Endothelial cell of umbilical vein (primary cell): ENCODE measurements at regions not wholly inside any gene's neighbourhood (a gene's known extent, or its start where the extent isn't known, plus 50 kb on each side); places are given as distances from the start of the nearest gene placed in this dataset.

Experiments used
- BruUV-seq: library from RNA; stranded (reverse); fragments of 400-500 nt; replicated peaks from 2 replicates; lab custom pipeline; 2021; lab: Mats Ljungman, UMichigan
- CTCF ChIA-PET: fragments of 300-600, 350-600 bp; sonication (Branson Sonifier 250); formaldehyde crosslinking; loops from one replicate; lab custom pipeline; 2021; ENCODE audit warnings: antibody characterized with exemption, inconsistent platforms; lab: Charles Lee
- POLR2A ChIA-PET: fragments of 300-600, 350-600 bp; sonication (Branson Sonifier 250); formaldehyde crosslinking; loops from one replicate; lab custom pipeline; 2021; ENCODE audit warnings: antibody characterized with exemption, inconsistent platforms; lab: Charles Lee
- DNase-seq: peaks from one replicate; pipeline ENCODE4 v3.0.0-alpha.2; 2011; ENCODE audit warnings: low read depth, low spot score
- FAIRE-seq: peaks from 2 replicates; lab custom pipeline; 2011; peaks lifted over from hg19 to GRCh38; lab: Jason Lieb, UNC
- H2AFZ ChIP-seq: 2 replicates; pipeline ENCODE4 v1.6.0; 2012; ENCODE audit warnings: low read depth, low read length, control low read depth, inconsistent platforms
- H3K27ac ChIP-seq: 2 replicates; pipeline ENCODE4 v1.5.1; 2011; ENCODE audit warnings: low read depth, mild to moderate bottlenecking, control low read depth, low read length, moderate library complexity; ENCODE audit not compliant: insufficient read depth
- H3K27me3 ChIP-seq, 2 experiments: 2 replicates each; pipeline versions ENCODE4 v1.6.0 to v1.6.1; 2011; ENCODE audit warnings: low read length in 2 of 2, mixed read lengths in 1 of 2; ENCODE audit not compliant: control insufficient read depth in 2 of 2, insufficient read depth in 2 of 2
- H3K36me3 ChIP-seq, 2 experiments: 2 replicates in 1 of 2; 3 replicates in 1 of 2; pipeline ENCODE4 v1.5.1; 2011; ENCODE audit warnings: low read length in 2 of 2, mild to moderate bottlenecking in 1 of 2, moderate library complexity in 1 of 2; ENCODE audit not compliant: control insufficient read depth in 2 of 2, insufficient read depth in 2 of 2; ENCODE audit errors: extremely low read depth in 1 of 2
- H3K4me1 ChIP-seq: 3 replicates; pipeline ENCODE4 v1.5.1; 2011; ENCODE audit warnings: mild to moderate bottlenecking, low read length; ENCODE audit not compliant: control insufficient read depth, insufficient read depth; ENCODE audit errors: extremely low read depth
- H3K4me2 ChIP-seq: 2 replicates; pipeline ENCODE4 v1.6.1; 2011; ENCODE audit warnings: low read length, control low read depth, mixed read lengths; ENCODE audit not compliant: insufficient read depth
- H3K4me3 ChIP-seq, 3 experiments: fragments of 200-600 bp in 1 of 3; sonication (generic), shearing (Covaris generic) in 1 of 3; replicated peaks in 1 of 3; 2 replicates each; pipeline ENCODE4 v1.5.1; 2011 to 2016; ENCODE audit warnings: control low read depth in 3 of 3, low read length in 3 of 3, mild to moderate bottlenecking in 2 of 3, inconsistent platforms in 1 of 3, low read depth in 1 of 3, moderate library complexity in 1 of 3; ENCODE audit not compliant: insufficient read depth in 1 of 3
- H3K79me2 ChIP-seq: 2 replicates; pipeline ENCODE4 v1.6.0; 2012; ENCODE audit warnings: low read length, inconsistent platforms; ENCODE audit not compliant: control insufficient read depth, insufficient read depth
- H3K9ac ChIP-seq: replicated peaks from 2 replicates; pipeline ENCODE3; 2011; ENCODE audit warnings: low read length, control low read depth; ENCODE audit not compliant: insufficient read depth; ENCODE audit errors: extremely low read depth
- H3K9me1 ChIP-seq: replicated peaks from 3 replicates; pipeline ENCODE4 v1.6.0; 2011; ENCODE audit warnings: mild to moderate bottlenecking, low read length; ENCODE audit not compliant: control insufficient read depth, insufficient read depth; ENCODE audit errors: extremely low read depth
- H3K9me3 ChIP-seq: replicated peaks from 2 replicates; pipeline ENCODE4 v1.5.1; 2012; ENCODE audit warnings: low read length, inconsistent platforms; ENCODE audit not compliant: control insufficient read depth, insufficient read depth
- H4K20me1 ChIP-seq: replicated peaks from 2 replicates; pipeline ENCODE3; 2011; ENCODE audit warnings: mild to moderate bottlenecking, low read length; ENCODE audit not compliant: control insufficient read depth, insufficient read depth; ENCODE audit errors: extremely low read depth
- CTCF ChIP-seq, 2 donors: IDR thresholded peaks; 1 replicate in 1 of 2; 2 replicates in 1 of 2; pipeline ENCODE4 v1.5.1; 2011; ENCODE audit warnings: low read length in 2 of 2, mild to moderate bottlenecking in 2 of 2, moderate library complexity in 2 of 2, control low read depth in 1 of 2, inconsistent platforms in 1 of 2, low read depth in 1 of 2; ENCODE audit not compliant: insufficient read depth in 1 of 2; ENCODE audit errors: extremely low read depth in 1 of 2
- EZH2 ChIP-seq: IDR thresholded peaks from 2 replicates; pipeline ENCODE4 v1.6.1; 2012; ENCODE audit warnings: borderline replicate concordance, low read depth, mild to moderate bottlenecking, moderate library complexity, low read length, inconsistent platforms; ENCODE audit not compliant: severe bottlenecking
- FOS ChIP-seq: IDR thresholded peaks from 2 replicates; pipeline ENCODE4 v1.6.1; 2011; ENCODE audit warnings: mild to moderate bottlenecking, low read length, moderate library complexity, borderline replicate concordance; ENCODE audit not compliant: insufficient read depth
- GATA2 ChIP-seq: IDR thresholded peaks from 2 replicates; pipeline ENCODE4 v1.7.0; 2011; ENCODE audit warnings: low read depth, mild to moderate bottlenecking, moderate library complexity, mixed read lengths, low read length; ENCODE audit not compliant: insufficient read length, insufficient read depth
- JUN ChIP-seq: IDR thresholded peaks from 2 replicates; pipeline ENCODE4 v1.6.1; 2011; ENCODE audit warnings: borderline replicate concordance, low read depth; ENCODE audit not compliant: insufficient read length, insufficient read depth
- MAX ChIP-seq: IDR thresholded peaks from 2 replicates; pipeline ENCODE4 v1.6.1; 2011; ENCODE audit not compliant: insufficient read depth, insufficient read length
- MYC ChIP-seq: IDR thresholded peaks from one replicate; pipeline ENCODE4 v1.6.1; 2011; ENCODE audit warnings: mild to moderate bottlenecking, low read depth, low read length
- POLR2A ChIP-seq: IDR thresholded peaks from 2 replicates; pipeline ENCODE4 v1.6.1; 2012; ENCODE audit warnings: low read depth, mild to moderate bottlenecking, control low read depth, low read length
- POLR2AphosphoS5 ChIP-seq: IDR thresholded peaks from 2 replicates; pipeline ENCODE4 v1.6.1; 2012; ENCODE audit warnings: low read depth, mild to moderate bottlenecking, control low read depth, low read length, moderate library complexity; ENCODE audit not compliant: insufficient read depth
- dilution Hi-C: fragments of 300-500 bp; cut with MboI; formaldehyde crosslinking; loops from one replicate; pipeline ENCODE4 v1.15.0; 2019; ENCODE audit warnings: low sequenced_read_pairs; ENCODE audit not compliant: extremely low pct_ligation_motif_present
- intact Hi-C: fragments of 100-400 bp; cut with micrococcal nuclease; formaldehyde crosslinking; loops from one replicate; pipeline ENCODE4 v1.10.0; 2022

- no peak overlapping the region for H3K4me2 ChIP-seq
- H2AFZ ChIP-seq = no peak overlapping the region
- no peak overlapping the region for H3K4me3 ChIP-seq
- H3K9me3 ChIP-seq = no peaks in the 10 kb centered on the region
- BruUV-seq = no TSS peak
- ChIA-PET POLR2A (no interaction called here), CTCF (no interaction called here)
- no peaks in the 10 kb centered on the region for H4K20me1 ChIP-seq
- H3K27me3 ChIP-seq = no peaks in the 10 kb centered on the region
- H3K9ac ChIP-seq = no peak overlapping the region
- no peaks in the 10 kb centered on the region for H3K9me1 ChIP-seq
- no peaks in the 10 kb centered on the region for H3K4me1 ChIP-seq
- dilution Hi-C loops (no loop called here), intact Hi-C loops (no loop called here)
- no peaks in the 10 kb centered on the region for H3K79me2 ChIP-seq
- TF ChIP-seq FOS (no peak), EZH2 (no peak), GATA2 (no peak), MAX (no peak), POLR2A (no peak), JUN (no peak), CTCF (IDR thresholded peaks at IDR 0.05; ENCODE audit: extremely low read depth in 1 of 2, insufficient read depth in 1 of 2, low read depth in 1 of 2, low read length in 2 of 2) (no peak), MYC (no peak), POLR2AphosphoS5 (no peak)
- no peak overlapping the region for H3K27ac ChIP-seq
- FAIRE-seq = no peak
- no peak for DNase-seq
- no peaks in the 10 kb centered on the region for H3K36me3 ChIP-seq
These were observed 122.9 kb upstream of the COPS8 start for GRCh38 chr2:236962816-236963215.
